Gastroesophageal sphincter (tissue), 4 donors: ENCODE measurements at regions not wholly inside any gene's neighbourhood (a gene's known extent, or its start where the extent isn't known, plus 50 kb on each side); places are given as distances from the start of the nearest gene placed in this dataset.

Source experiments
- ATAC-seq: fragments of 150-250 bp; one replicate; pipeline ENCODE4 v1.9.1; 2016; ENCODE audit warnings: mild to moderate bottlenecking, moderate library complexity
- H3K27ac ChIP-seq, 4 donors: fragments of 200-600 bp; sonication (generic) in 3 of 4; 1 replicate in 3 of 4; 2 replicates in 1 of 4; pipeline ENCODE4 v1.5.1; 2016 to 2019
- H3K27me3 ChIP-seq: fragments of 200-600 bp; sonication (generic); one replicate; pipeline ENCODE4 v1.5.1; 2019
- H3K36me3 ChIP-seq, 2 donors: fragments of 200-600 bp; sonication (generic); one replicate each; pipeline ENCODE4 v1.5.1; 2019; ENCODE audit warnings: control low read depth in 1 of 2
- H3K4me1 ChIP-seq, 3 donors: fragments of 200-600 bp; sonication (generic); 1 replicate in 2 of 3; 2 replicates in 1 of 3; pipeline ENCODE4 v1.5.1; 2016 to 2019; ENCODE audit warnings: control low read depth in 2 of 3
- H3K4me3 ChIP-seq, 2 donors: fragments of 200-600 bp; sonication (generic); one replicate each; pipeline ENCODE4 v1.5.1; 2019; ENCODE audit warnings: mild to moderate bottlenecking in 1 of 2, moderate library complexity in 1 of 2
- H3K9me3 ChIP-seq, 3 donors: fragments of 200-600 bp; sonication (generic); one replicate each; pipeline ENCODE4 v1.5.1; 2017 to 2019; ENCODE audit warnings: control low read depth in 2 of 3
- EP300 ChIP-seq: sonication (generic); formaldehyde crosslinking; IDR thresholded peaks from one replicate; pipeline ENCODE4 v1.6.1; 2017; ENCODE audit warnings: antibody characterized with exemption, mild to moderate bottlenecking
- POLR2A ChIP-seq, 2 donors: fragments of 450-650 bp; IDR thresholded peaks; one replicate each; pipeline ENCODE4 v1.6.1; 2017; ENCODE audit warnings: antibody characterized with exemption in 2 of 2, mild to moderate bottlenecking in 2 of 2, moderate library complexity in 1 of 2
- POLR2AphosphoS5 ChIP-seq: sonication (generic); formaldehyde crosslinking; IDR thresholded peaks from one replicate; pipeline ENCODE4 v1.6.1; 2017; ENCODE audit warnings: antibody characterized with exemption
- WGBS, 2 donors: methylation state at CpG; one replicate each; pipeline ENCODE4 v1.1.5; 2018; ENCODE audit warnings: low coverage in 1 of 2; 5-methylcytosine and 5-hydroxymethylcytosine counted together
- TF ChIP-seq, protein P1 (sequence below), 4 experiments: fragments of 200-600 bp in 2 of 4; fragments of 450-650 bp in 2 of 4; sonication (generic) in 1 of 4; IDR thresholded peaks; one replicate each; pipeline ENCODE4 v1.5.1; 2017 to 2019; ENCODE audit warnings: antibody characterized with exemption in 4 of 4, mild to moderate bottlenecking in 2 of 4, moderate library complexity in 2 of 4

DNA sequence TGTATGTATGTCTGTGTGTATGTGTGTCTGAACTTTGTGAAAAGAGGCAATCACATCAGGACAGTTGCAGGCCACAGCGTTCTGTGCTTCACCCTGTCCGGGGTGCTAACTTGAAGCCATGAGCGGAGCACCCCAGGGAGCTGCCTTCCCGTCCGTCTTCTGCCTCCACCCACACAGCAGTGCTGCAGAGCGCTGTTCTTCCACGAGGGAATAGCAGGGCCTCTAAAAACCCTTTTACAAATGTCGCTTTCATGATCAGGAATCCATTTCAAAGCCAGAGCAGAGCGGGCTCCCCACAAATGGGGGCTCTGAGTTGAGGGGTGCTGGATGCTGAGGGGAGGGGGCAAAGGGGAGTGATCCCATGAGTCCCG lies 131.5 kb downstream of the RNASET2 start:
- Histone ChIP-seq H3K9me3 (no peaks in the 10 kb centered on the region), H3K27me3 (no peaks in the 10 kb centered on the region), H3K27ac (no peak overlapping the region), H3K4me1 (peaks cover 0 to 6% (median 0%) of the 10 kb centered on the region in 3 donors), H3K36me3 (no peaks in the 10 kb centered on the region), H3K4me3 (no peak overlapping the region)
- WGBS, 2 donors: 100% methylated on average over 5 of the region's 10 CpGs; no CpG with 5 or more reads in 1 of the 2 donors
- TF ChIP-seq POLR2A (IDR thresholded peaks at IDR 0.05): no peak
- TF ChIP-seq, protein P1, sequence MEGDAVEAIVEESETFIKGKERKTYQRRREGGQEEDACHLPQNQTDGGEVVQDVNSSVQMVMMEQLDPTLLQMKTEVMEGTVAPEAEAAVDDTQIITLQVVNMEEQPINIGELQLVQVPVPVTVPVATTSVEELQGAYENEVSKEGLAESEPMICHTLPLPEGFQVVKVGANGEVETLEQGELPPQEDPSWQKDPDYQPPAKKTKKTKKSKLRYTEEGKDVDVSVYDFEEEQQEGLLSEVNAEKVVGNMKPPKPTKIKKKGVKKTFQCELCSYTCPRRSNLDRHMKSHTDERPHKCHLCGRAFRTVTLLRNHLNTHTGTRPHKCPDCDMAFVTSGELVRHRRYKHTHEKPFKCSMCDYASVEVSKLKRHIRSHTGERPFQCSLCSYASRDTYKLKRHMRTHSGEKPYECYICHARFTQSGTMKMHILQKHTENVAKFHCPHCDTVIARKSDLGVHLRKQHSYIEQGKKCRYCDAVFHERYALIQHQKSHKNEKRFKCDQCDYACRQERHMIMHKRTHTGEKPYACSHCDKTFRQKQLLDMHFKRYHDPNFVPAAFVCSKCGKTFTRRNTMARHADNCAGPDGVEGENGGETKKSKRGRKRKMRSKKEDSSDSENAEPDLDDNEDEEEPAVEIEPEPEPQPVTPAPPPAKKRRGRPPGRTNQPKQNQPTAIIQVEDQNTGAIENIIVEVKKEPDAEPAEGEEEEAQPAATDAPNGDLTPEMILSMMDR (IDR thresholded peaks at IDR 0.05): no peak
- no peak for ATAC-seq

DNA sequence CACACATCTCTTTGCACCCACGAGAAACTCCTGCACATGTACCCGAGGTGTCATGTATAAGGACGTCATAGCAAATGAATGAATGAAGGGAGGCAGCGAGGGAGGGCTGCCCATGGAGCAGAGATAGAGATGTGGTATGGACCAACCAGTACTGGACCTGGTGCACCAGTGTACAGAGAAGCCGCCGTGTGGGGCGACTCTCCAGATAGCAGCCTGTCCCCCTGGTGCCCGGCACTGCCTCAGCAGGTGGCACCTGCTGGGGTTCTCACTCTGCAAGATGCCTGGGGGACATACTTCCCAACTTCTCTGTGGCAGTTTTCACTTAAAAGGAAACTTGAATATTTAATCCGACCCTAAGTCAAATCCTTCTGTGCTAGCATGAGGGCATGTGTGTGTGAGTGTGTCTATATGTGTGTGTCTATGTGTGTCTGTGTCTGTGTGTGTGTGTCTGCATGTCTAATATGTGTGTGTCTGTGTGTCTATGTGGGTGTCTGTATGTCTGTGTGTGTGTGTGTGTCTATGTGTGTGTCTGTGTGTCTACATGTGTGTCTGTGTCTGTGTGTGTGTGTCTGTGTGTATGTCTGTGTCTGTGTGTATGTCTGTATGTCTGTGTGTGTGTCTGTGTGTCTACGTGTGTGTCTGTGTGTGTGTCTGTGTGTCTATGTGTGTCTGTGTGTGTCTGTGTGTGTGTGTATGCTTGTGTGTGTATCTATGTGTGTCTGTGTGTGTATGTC lies 132.0 kb downstream of the RNASET2 start:
- 33 to 74% methylated on average over 1 to 10 of the region's 10 CpGs for WGBS, 2 donors
- Histone ChIP-seq H3K27ac (no peak overlapping the region), H3K4me3 (no peak overlapping the region), H3K27me3 (no peaks in the 10 kb centered on the region), H3K36me3 (no peaks in the 10 kb centered on the region), H3K4me1 (peaks cover 0 to 6% (median 0%) of the 10 kb centered on the region in 3 donors), H3K9me3 (no peaks in the 10 kb centered on the region)
- TF ChIP-seq POLR2AphosphoS5 (no peak), EP300 (no peak), POLR2A (IDR thresholded peaks at IDR 0.05) (no peak)
- TF ChIP-seq, protein P1 (IDR thresholded peaks at IDR 0.05): no peak
- no peak for ATAC-seq

DNA sequence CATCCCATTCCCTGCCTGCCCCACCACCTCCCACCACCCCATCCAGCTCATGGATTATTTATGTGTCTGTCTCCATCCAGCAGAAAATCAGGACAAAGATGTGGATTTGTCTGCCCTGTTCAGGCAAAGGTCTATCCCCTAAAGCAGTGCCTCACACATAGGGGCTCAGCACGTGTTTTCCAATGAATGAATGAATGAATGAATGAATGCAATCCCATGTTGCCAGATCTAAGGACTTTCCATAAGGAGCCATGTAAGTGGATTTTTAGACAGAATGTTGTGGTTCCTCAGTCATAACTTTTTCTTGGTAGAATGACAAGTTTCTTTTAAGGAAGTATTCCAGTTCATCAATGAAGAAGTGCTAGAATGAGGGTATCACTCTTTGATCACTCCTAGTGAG lies 133.7 kb downstream of the RNASET2 start:
- Histone ChIP-seq H3K27me3 (no peaks in the 10 kb centered on the region), H3K4me1 (peaks cover 0 to 6% (median 0%) of the 10 kb centered on the region in 3 donors), H3K27ac (no peak overlapping the region), H3K36me3 (no peaks in the 10 kb centered on the region), H3K4me3 (no peak overlapping the region), H3K9me3 (no peaks in the 10 kb centered on the region)
- no peak for TF ChIP-seq POLR2AphosphoS5
- TF ChIP-seq EP300: no peak
- no peak for TF ChIP-seq POLR2A (IDR thresholded peaks at IDR 0.05)
- TF ChIP-seq, protein P1 (IDR thresholded peaks at IDR 0.05): no peak
- 81 to 100% methylated on average over 1 of the region's 1 CpG for WGBS, 2 donors
- ATAC-seq: no peak

DNA sequence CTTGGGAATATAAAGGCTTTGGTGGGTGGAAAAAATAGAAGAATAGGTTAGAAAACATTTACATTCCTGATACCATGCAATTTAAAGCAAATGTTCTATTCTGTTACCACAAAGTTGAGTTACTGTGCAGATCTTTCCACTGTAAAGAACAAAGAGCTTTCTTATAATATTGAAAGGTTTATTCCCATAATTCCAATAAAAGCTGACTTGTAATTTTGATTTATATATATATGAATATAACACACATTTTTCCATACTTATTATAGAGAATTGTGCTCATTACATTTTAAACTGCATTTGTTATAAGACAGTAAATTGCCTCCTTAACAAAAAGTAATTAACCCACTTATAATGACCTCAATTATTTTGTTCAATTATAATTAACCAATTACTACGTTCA lies 135.9 kb downstream of the RNASET2 start:
- no peak overlapping the region for H3K27ac ChIP-seq
- no peak overlapping the region for H3K4me3 ChIP-seq
- no peaks in the 10 kb centered on the region for H3K4me1 ChIP-seq
- no peaks in the 10 kb centered on the region for H3K9me3 ChIP-seq
- 93 to 100% methylated on average over 1 of the region's 1 CpG for WGBS, 2 donors
- no peaks in the 10 kb centered on the region for H3K27me3 ChIP-seq
- TF ChIP-seq, protein P1 (IDR thresholded peaks at IDR 0.05): no peak
- TF ChIP-seq POLR2AphosphoS5 (no peak), POLR2A (IDR thresholded peaks at IDR 0.05) (no peak)
- no peak for ATAC-seq
- no peaks in the 10 kb centered on the region for H3K36me3 ChIP-seq

DNA sequence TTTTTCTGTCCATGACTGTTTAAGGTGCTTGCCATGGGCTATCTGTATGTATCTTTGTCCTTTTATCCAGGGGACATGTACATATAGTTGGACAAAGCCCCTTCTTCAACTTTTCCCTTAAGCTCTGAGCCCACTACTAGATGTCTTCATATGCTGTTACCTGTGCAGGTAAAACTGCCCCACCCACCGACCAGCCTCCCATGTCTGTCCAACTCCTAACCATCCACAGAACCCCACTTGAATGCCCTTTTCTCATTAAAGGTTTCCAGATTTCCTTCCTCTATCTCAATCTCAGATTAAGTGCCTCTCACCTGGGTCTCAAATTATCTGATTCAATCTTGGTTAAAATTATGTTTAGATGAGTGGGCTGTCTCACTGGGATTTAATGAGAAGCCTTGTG lies 136.3 kb downstream of the RNASET2 start:
- Histone ChIP-seq H3K27ac (no peak overlapping the region), H3K9me3 (no peaks in the 10 kb centered on the region), H3K36me3 (no peaks in the 10 kb centered on the region), H3K4me1 (no peaks in the 10 kb centered on the region), H3K4me3 (no peak overlapping the region), H3K27me3 (no peaks in the 10 kb centered on the region)
- ATAC-seq: no peak
- WGBS, 2 donors: 77 to 80% methylated on average over 1 of the region's 1 CpG
- TF ChIP-seq POLR2AphosphoS5 (no peak), EP300 (no peak), POLR2A (IDR thresholded peaks at IDR 0.05) (no peak)
- TF ChIP-seq, protein P1 (IDR thresholded peaks at IDR 0.05): no peak
